ENCODE measurements at regions not wholly inside any gene's neighbourhood (a gene's known extent, or its start where the extent isn't known, plus 50 kb on each side); places are given as distances from the start of the nearest gene placed in this dataset.
"Not testable (repeated sequence)": the region's sequence is repeated elsewhere in the genome, so short reads cannot be mapped to it uniquely, and the experiment has no call there.

- H3K27ac ChIP-seq (replicated peaks in 1 of 4); intact Hi-C loops (cut with DNase I); H3K36me3 ChIP-seq; H3K4me1 ChIP-seq; H3K4me3 ChIP-seq: not testable (repeated sequence)
- peaks cover 0 to 17% (median 0%) of the 10 kb centered on the region in 4 donors for H3K27me3 ChIP-seq
- DNase-seq (ENCODE audit: extremely low spot score): peak; percentile 97
- H3K9me3 ChIP-seq: peaks cover 0 to 19% (median 18%) of the 10 kb centered on the region in 4 donors
- 76% methylated on average over 5 of the region's 5 CpGs for WGBS
Measured at GRCh38 chr21:10325546-10325945, 195.8 kb upstream of the TPTE start.

- intact Hi-C loops (cut with DNase I); H3K27ac ChIP-seq (replicated peaks in 1 of 4); H3K36me3 ChIP-seq; H3K4me3 ChIP-seq; H3K4me1 ChIP-seq; DNase-seq (ENCODE audit: extremely low spot score): not testable (repeated sequence)
- 79% methylated on average over 2 of the region's 2 CpGs for WGBS
- H3K27me3 ChIP-seq: peaks cover 0 to 22% (median 0%) of the 10 kb centered on the region in 4 donors
- H3K9me3 ChIP-seq: peaks cover 0 to 22% (median 20%) of the 10 kb centered on the region in 4 donors
Measured at GRCh38 chr21:10326146-10326545, 195.2 kb upstream of the TPTE start.

GRCh38 chr21:10328646-10329045 is 192.7 kb upstream of the TPTE start:
- WGBS: 53% methylated on average over 6 of the region's 6 CpGs
- H3K4me3 ChIP-seq; H3K27ac ChIP-seq (replicated peaks in 1 of 4); H3K36me3 ChIP-seq; H3K4me1 ChIP-seq; intact Hi-C loops (cut with DNase I): not testable (repeated sequence)
- Histone ChIP-seq H3K9me3 (peaks cover 0 to 23% (median 21%) of the 10 kb centered on the region in 4 donors), H3K27me3 (peaks cover 0 to 22% (median 0%) of the 10 kb centered on the region in 4 donors)
- peak; percentile 92 for DNase-seq (ENCODE audit: extremely low spot score)

- intact Hi-C loops (cut with DNase I); H3K4me3 ChIP-seq; H3K4me1 ChIP-seq; H3K36me3 ChIP-seq; H3K27ac ChIP-seq (replicated peaks in 1 of 4): not testable (repeated sequence)
- peak; percentile 94 for DNase-seq (ENCODE audit: extremely low spot score)
- WGBS: 74% methylated on average over 10 of the region's 10 CpGs
- Histone ChIP-seq H3K27me3 (peaks cover 0 to 22% (median 0%) of the 10 kb centered on the region in 4 donors), H3K9me3 (peaks cover 0 to 23% (median 21%) of the 10 kb centered on the region in 4 donors)
Measured at GRCh38 chr21:10330641-10331119, 190.7 kb upstream of the TPTE start.

GRCh38 chr21:10331134-10331533 is 190.2 kb upstream of the TPTE start:
- H3K4me3 ChIP-seq; intact Hi-C loops (cut with DNase I); H3K4me1 ChIP-seq; H3K27ac ChIP-seq (replicated peaks in 1 of 4); H3K36me3 ChIP-seq: not testable (repeated sequence)
- Histone ChIP-seq H3K27me3 (peaks cover 0 to 22% (median 0%) of the 10 kb centered on the region in 4 donors), H3K9me3 (peaks cover 0 to 23% (median 21%) of the 10 kb centered on the region in 4 donors)
- 74% methylated on average over 5 of the region's 5 CpGs for WGBS
- DNase-seq (ENCODE audit: extremely low spot score): peak; percentile 93

- H3K4me3 ChIP-seq; DNase-seq (ENCODE audit: extremely low spot score); intact Hi-C loops (cut with DNase I); H3K4me1 ChIP-seq; H3K36me3 ChIP-seq; H3K27ac ChIP-seq (replicated peaks in 1 of 4): not testable (repeated sequence)
- H3K9me3 ChIP-seq: peaks cover 0 to 18% (median 12%) of the 10 kb centered on the region in 4 donors
- peaks cover 0 to 25% (median 0%) of the 10 kb centered on the region in 4 donors for H3K27me3 ChIP-seq
- WGBS: 30% methylated on average over 1 of the region's 2 CpGs
Measured at GRCh38 chr21:10332935-10333334, 188.4 kb upstream of the TPTE start.

- DNase-seq (ENCODE audit: extremely low spot score); H3K4me1 ChIP-seq; H3K27ac ChIP-seq (replicated peaks in 1 of 4); H3K36me3 ChIP-seq; H3K4me3 ChIP-seq; intact Hi-C loops (cut with DNase I): not testable (repeated sequence)
- peaks cover 0 to 17% (median 0%) of the 10 kb centered on the region in 4 donors for H3K27me3 ChIP-seq
- H3K9me3 ChIP-seq: peaks cover 0 to 15% (median 7%) of the 10 kb centered on the region in 4 donors
- 62% methylated on average over 6 of the region's 6 CpGs for WGBS
Measured at GRCh38 chr21:10334391-10334790, 187.0 kb upstream of the TPTE start.

GRCh38 chr21:10342261-10342956 is 179.0 kb upstream of the TPTE start:
- H3K36me3 ChIP-seq; H3K4me1 ChIP-seq; intact Hi-C loops (cut with DNase I); H3K4me3 ChIP-seq; DNase-seq (ENCODE audit: extremely low spot score); H3K27ac ChIP-seq (replicated peaks in 1 of 4): not testable (repeated sequence)
- WGBS: 76% methylated on average over 25 of the region's 46 CpGs
- Histone ChIP-seq H3K9me3 (peaks cover 0 to 27% (median 11%) of the 10 kb centered on the region in 4 donors), H3K27me3 (peaks cover 0 to 24% (median 0%) of the 10 kb centered on the region in 4 donors)

GRCh38 chr21:10343146-10343935 is 178.0 kb upstream of the TPTE start:
- intact Hi-C loops (cut with DNase I); H3K36me3 ChIP-seq; H3K4me3 ChIP-seq; H3K27ac ChIP-seq (replicated peaks in 1 of 4); H3K4me1 ChIP-seq; DNase-seq (ENCODE audit: extremely low spot score): not testable (repeated sequence)
- Histone ChIP-seq H3K9me3 (peaks cover 0 to 36% (median 18%) of the 10 kb centered on the region in 4 donors), H3K27me3 (peaks cover 0 to 27% (median 0%) of the 10 kb centered on the region in 4 donors)
- 75% methylated on average over 43 of the region's 52 CpGs for WGBS

GRCh38 chr21:10344266-10344665 is 177.1 kb upstream of the TPTE start:
- WGBS: 40% methylated on average over 5 of the region's 5 CpGs
- H3K4me1 ChIP-seq; H3K36me3 ChIP-seq; intact Hi-C loops (cut with DNase I); H3K4me3 ChIP-seq; H3K27ac ChIP-seq (replicated peaks in 1 of 4); DNase-seq (ENCODE audit: extremely low spot score): not testable (repeated sequence)
- peaks cover 0 to 27% (median 0%) of the 10 kb centered on the region in 4 donors for H3K27me3 ChIP-seq
- H3K9me3 ChIP-seq: peaks cover 0 to 41% (median 22%) of the 10 kb centered on the region in 4 donors

- H3K27me3 ChIP-seq: peaks cover 0 to 27% (median 0%) of the 10 kb centered on the region in 4 donors
- 53% methylated on average over 3 of the region's 3 CpGs for WGBS
- H3K4me1 ChIP-seq; H3K36me3 ChIP-seq; intact Hi-C loops (cut with DNase I); H3K27ac ChIP-seq (replicated peaks in 1 of 4); H3K4me3 ChIP-seq: not testable (repeated sequence)
- H3K9me3 ChIP-seq: peaks cover 0 to 48% (median 29%) of the 10 kb centered on the region in 4 donors
- DNase-seq (ENCODE audit: extremely low spot score): peak; percentile 92
Measured at GRCh38 chr21:10345178-10345612, 176.2 kb upstream of the TPTE start.

- DNase-seq (ENCODE audit: extremely low spot score); H3K4me1 ChIP-seq; H3K4me3 ChIP-seq; intact Hi-C loops (cut with DNase I); H3K36me3 ChIP-seq; H3K27ac ChIP-seq (replicated peaks in 1 of 4): not testable (repeated sequence)
- Histone ChIP-seq H3K9me3 (peaks cover 0 to 54% (median 32%) of the 10 kb centered on the region in 4 donors), H3K27me3 (peaks cover 0 to 27% (median 0%) of the 10 kb centered on the region in 4 donors)
- WGBS: 62% methylated on average over 3 of the region's 5 CpGs
Measured at GRCh38 chr21:10346249-10346648, 175.1 kb upstream of the TPTE start.

Data from esophagus muscularis mucosa (tissue), 4 donors.